Mammary epithelial cell (primary cell): ENCODE measurements at regions not wholly inside any gene's neighbourhood (a gene's known extent, or its start where the extent isn't known, plus 50 kb on each side); places are given as distances from the start of the nearest gene placed in this dataset.

Experiments used
- CTCF ChIP-seq, 2 donors: IDR thresholded peaks in 1 of 2; conservative IDR thresholded peaks in 1 of 2; 2 replicates each; pipeline ENCODE4 v1.5.1; 2011 to 2012; ENCODE audit warnings: inconsistent platforms in 2 of 2, low read length in 2 of 2, mild to moderate bottlenecking in 2 of 2, control low read depth in 1 of 2, low read depth in 1 of 2; ENCODE audit not compliant: insufficient read depth in 1 of 2; ENCODE audit errors: extremely low read depth in 1 of 2
- EZH2 ChIP-seq: IDR thresholded peaks from 2 replicates; pipeline ENCODE4 v1.6.1; 2012; ENCODE audit warnings: low read length, inconsistent platforms, borderline replicate concordance

- TF ChIP-seq CTCF (conservative IDR thresholded peaks at IDR 0.05 in 1 of 2, IDR thresholded peaks at IDR 0.05 in 1 of 2; ENCODE audit: extremely low read depth in 1 of 2, insufficient read depth in 1 of 2, low read depth in 1 of 2, low read length in 2 of 2), result no peak
- no peak for TF ChIP-seq EZH2
Observed at GRCh38 chr7:93736668-93737369, 153.7 kb downstream of the TFPI2 start.
